ENCODE measurements at regions not wholly inside any gene's neighbourhood (a gene's known extent, or its start where the extent isn't known, plus 50 kb on each side); places are given as distances from the start of the nearest gene placed in this dataset.

DNA sequence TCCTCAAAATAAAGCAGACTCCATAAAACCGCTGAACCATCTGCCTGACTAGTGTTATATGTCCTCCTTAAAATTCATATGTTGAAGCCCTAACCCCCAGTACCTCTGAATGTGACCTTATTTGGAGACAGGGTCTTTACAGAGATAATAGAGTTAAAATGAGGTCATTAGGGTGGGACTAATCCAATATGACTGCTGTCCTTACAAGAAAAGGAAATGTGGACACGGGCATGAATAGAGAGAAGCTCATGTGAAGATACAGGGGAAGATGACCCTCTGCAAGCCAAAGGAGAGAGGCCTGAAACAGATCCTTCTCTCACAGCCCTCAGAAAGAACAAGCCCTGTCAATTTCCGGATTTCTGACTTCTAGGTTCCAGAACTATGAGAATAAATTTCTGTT is 82.0 kb upstream of the KLHL13 start:
- intact Hi-C loops (cut with DNase I; ENCODE audit: low total_unique reads) = no loop called here
- H3K27me3 ChIP-seq = no peaks in the 10 kb centered on the region
- H3K4me3 ChIP-seq = no peak overlapping the region

DNA sequence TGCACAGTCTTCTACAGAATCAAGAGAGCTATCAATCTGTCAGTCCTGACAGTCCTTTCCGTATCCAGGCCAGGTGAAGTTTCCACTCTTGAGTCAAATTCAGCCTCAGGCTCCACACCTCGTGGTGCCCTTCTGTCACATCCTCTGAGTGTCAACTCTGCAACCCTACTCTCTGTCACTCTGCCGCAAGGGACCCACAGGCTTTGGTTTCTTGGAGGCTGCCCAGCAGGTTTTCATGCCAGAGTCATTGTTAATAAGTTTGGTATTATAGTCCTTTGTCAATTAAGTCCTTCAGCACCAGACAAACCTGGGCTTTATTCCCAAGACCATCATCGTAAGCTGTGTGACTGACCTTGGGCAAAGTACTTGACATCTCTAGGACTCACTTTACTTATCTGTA is 83.4 kb upstream of the KLHL13 start:
- no peak for ATAC-seq
- intact Hi-C loops (cut with DNase I; ENCODE audit: low total_unique reads) = no loop called here
- TF ChIP-seq POLR2A (IDR thresholded peaks at IDR 0.05) = no peak
- H3K36me3 ChIP-seq = no peaks in the 10 kb centered on the region
- H3K4me3 ChIP-seq = no peak overlapping the region
- in situ Hi-C loops (cut with MboI; ENCODE audit: low sequenced_read_pairs in 4 of 4) = no loop called here
- H3K4me1 ChIP-seq = no peaks in the 10 kb centered on the region
- no peak for DNase-seq
- no peaks in the 10 kb centered on the region for H3K27me3 ChIP-seq
- H3K27ac ChIP-seq = no peak overlapping the region
- no peaks in the 10 kb centered on the region for H3K9me3 ChIP-seq

More for the DNA sequence above, 82.0 kb upstream of the KLHL13 start:
- DNase-seq (no peak), ATAC-seq (no peak)
- Histone ChIP-seq H3K4me1 (no peaks in the 10 kb centered on the region), H3K36me3 (no peaks in the 10 kb centered on the region), H3K9me3 (no peaks in the 10 kb centered on the region), H3K27ac (no peak overlapping the region)
- TF ChIP-seq CTCF (IDR thresholded peaks at IDR 0.05 in 4 of 5, conservative IDR thresholded peaks at IDR 0.05 in 1 of 5) = no peak
- no peak for TF ChIP-seq POLR2A (IDR thresholded peaks at IDR 0.05)
- in situ Hi-C loops (cut with MboI; ENCODE audit: low sequenced_read_pairs in 4 of 4) = no loop called here

DNA sequence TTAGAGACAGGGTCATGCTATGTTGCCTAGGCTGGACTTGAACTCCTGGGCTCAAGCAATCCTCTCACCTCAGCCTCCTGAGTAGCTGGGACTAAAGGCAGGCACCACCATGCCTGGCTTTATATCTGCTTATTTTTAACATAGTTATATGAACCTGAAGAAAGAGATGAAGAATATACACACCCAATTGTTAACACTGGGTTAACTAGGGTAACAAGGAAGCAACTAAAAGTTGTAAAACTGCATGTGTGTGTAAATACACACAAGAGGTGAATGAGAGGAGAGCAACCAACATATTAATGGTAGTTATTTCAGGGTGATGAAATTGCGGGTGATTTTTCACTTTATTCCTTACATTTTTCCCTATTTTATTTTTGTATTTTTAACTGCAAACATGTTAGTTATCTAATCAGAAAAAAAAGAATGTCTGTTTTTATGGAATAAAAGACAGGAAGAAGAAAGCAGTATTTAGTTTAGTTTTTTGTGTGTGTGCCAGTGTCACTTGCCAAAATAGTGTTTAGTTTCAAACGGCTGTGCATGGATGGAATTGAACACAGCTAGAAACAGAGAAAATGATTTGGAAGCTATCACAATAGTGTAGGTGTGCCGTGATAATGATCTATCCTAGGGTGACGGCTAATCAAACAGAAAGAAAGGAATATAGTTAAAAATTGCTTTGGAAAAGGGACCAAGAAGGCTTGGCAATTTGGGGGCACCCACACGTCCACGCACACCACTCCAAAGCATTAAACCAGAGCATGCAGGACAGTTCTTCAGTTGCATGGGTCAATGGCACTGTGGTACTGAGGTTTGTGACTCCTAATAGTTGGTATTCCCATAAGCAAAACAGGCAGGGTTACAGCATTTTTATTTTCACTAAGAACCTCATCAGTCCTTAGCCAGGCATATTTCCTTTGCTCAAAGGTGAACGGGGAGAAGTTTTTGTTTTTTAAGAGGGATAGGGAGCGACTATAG is 89.1 kb upstream of the KLHL13 start:
- H3K27ac ChIP-seq = no peak overlapping the region
- DNase-seq = no peak
- in situ Hi-C loops (cut with MboI; ENCODE audit: low sequenced_read_pairs in 4 of 4) = no loop called here
- no peak for ATAC-seq
- H3K4me1 ChIP-seq = no peaks in the 10 kb centered on the region
- H3K36me3 ChIP-seq = no peaks in the 10 kb centered on the region
- H3K27me3 ChIP-seq = no peaks in the 10 kb centered on the region
- H3K9me3 ChIP-seq = no peaks in the 10 kb centered on the region
- TF ChIP-seq CTCF (IDR thresholded peaks at IDR 0.05 in 4 of 5, conservative IDR thresholded peaks at IDR 0.05 in 1 of 5) (no peak), POLR2A (IDR thresholded peaks at IDR 0.05) (no peak)
- intact Hi-C loops (cut with DNase I; ENCODE audit: low total_unique reads) = no loop called here
- H3K4me3 ChIP-seq = no peak overlapping the region

DNA sequence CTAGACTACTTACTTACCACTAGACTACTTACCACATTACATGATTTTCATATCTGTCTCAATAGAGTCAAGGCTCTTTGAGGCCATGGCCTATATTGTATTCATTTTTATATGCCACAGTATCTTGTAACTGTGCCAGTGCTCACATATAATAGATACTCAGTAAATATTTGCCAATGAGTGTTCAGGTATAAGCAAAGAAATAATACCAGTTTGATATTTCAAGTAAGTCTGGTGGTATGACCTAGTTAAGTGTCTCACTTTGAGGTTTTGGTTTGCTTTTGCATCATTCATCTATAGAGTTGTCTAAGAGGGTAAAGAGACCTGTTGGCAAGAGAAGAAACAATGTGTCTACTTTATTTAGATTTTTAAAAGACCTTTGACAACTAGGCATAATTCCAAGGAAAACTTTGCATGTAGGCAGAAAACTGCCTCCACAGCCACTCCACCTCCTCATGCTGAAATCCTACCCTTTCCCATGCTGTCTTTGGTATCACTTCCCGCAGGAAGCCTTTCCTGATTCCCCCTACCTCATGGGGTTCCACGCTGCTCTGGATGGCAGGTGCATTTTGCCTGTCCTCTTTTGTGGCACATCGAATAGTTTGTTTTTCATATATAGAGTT is 91.3 kb upstream of the KLHL13 start:
- no peak for TF ChIP-seq CTCF (IDR thresholded peaks at IDR 0.05 in 4 of 5, conservative IDR thresholded peaks at IDR 0.05 in 1 of 5)
- intact Hi-C loops (cut with DNase I; ENCODE audit: low total_unique reads) = no loop called here
- H3K4me1 ChIP-seq = no peaks in the 10 kb centered on the region
- no peak for DNase-seq
- in situ Hi-C loops (cut with MboI; ENCODE audit: low sequenced_read_pairs in 4 of 4) = no loop called here
- no peak for ATAC-seq
- no peaks in the 10 kb centered on the region for H3K27me3 ChIP-seq
- H3K4me3 ChIP-seq = no peak overlapping the region
- H3K36me3 ChIP-seq = no peaks in the 10 kb centered on the region
- H3K27ac ChIP-seq = no peak overlapping the region
- no peaks in the 10 kb centered on the region for H3K9me3 ChIP-seq

- H3K4me1 ChIP-seq = no peaks in the 10 kb centered on the region
- H3K27ac ChIP-seq = no peak overlapping the region
- in situ Hi-C loops (cut with MboI; ENCODE audit: low sequenced_read_pairs in 4 of 4) (no loop called here), intact Hi-C loops (cut with DNase I; ENCODE audit: low total_unique reads) (no loop called here)
- no peaks in the 10 kb centered on the region for H3K9me3 ChIP-seq
- ATAC-seq = no peak
- no peaks in the 10 kb centered on the region for H3K36me3 ChIP-seq
- H3K4me3 ChIP-seq = no peak overlapping the region
- no peaks in the 10 kb centered on the region for H3K27me3 ChIP-seq
- TF ChIP-seq POLR2A (IDR thresholded peaks at IDR 0.05) (no peak), CTCF (IDR thresholded peaks at IDR 0.05 in 4 of 5, conservative IDR thresholded peaks at IDR 0.05 in 1 of 5) (no peak)
- no peak for DNase-seq
Observed at GRCh38 chrX:118208481-118208880, 91.9 kb upstream of the KLHL13 start.
